Ramos (cell line): ENCODE measurements at regions not wholly inside any gene's neighbourhood (a gene's known extent, or its start where the extent isn't known, plus 50 kb on each side); places are given as distances from the start of the nearest gene placed in this dataset.

Experiments used
- in situ Hi-C: fragments of 300-500 bp; cut with MboI; formaldehyde crosslinking; loops from one replicate; pipeline ENCODE4 v1.14.3; 2022; ENCODE audit warnings: low sequenced_read_pairs; ENCODE audit not compliant: unreplicated experiment

GRCh38 chr15:78708713-78709260 lies 67.8 kb upstream of the CHRNB4 start:
- in situ Hi-C loops: loop anchor here (5.0 to 10.0 kb wide), 2 partner anchors 91 to 394 kb away; no protein-coding TSS in a partner anchor

GRCh38 chr15:78706481-78707235 lies 65.6 kb upstream of the CHRNB4 start:
- in situ Hi-C loops: loop anchor here (5.0 to 10.0 kb wide), 2 partner anchors 89 to 392 kb away; no protein-coding TSS in a partner anchor

GRCh38 chr15:78703334-78704056 lies 62.5 kb upstream of the CHRNB4 start:
- in situ Hi-C loops: loop anchor here (10.0 kb wide), 1 partner anchor 389 kb away; no protein-coding TSS in a partner anchor

- in situ Hi-C loops: loop anchor here (10.0 kb wide), 1 partner anchor 388 kb away; no protein-coding TSS in a partner anchor
These were observed 61.8 kb upstream of the CHRNB4 start for GRCh38 chr15:78702609-78703333.

GRCh38 chr15:78697449-78697848 lies 56.4 kb upstream of the CHRNB4 start:
- in situ Hi-C loops: no loop called here

GRCh38 chr15:78696436-78696835 lies 55.4 kb upstream of the CHRNB4 start:
- in situ Hi-C loops: no loop called here

GRCh38 chr15:78695854-78696253 lies 54.8 kb upstream of the CHRNB4 start:
- in situ Hi-C loops: no loop called here

- in situ Hi-C loops: no loop called here
These were observed 54.1 kb upstream of the CHRNB4 start for GRCh38 chr15:78695046-78695671.

- in situ Hi-C loops: no loop called here
These were observed 50.9 kb upstream of the CHRNB4 start for GRCh38 chr15:78691851-78692421.

- in situ Hi-C loops: no loop called here
These were observed 50.3 kb upstream of the CHRNB4 start for GRCh38 chr15:78691167-78691850.
